ENCODE measurements at regions not wholly inside any gene's neighbourhood (a gene's known extent, or its start where the extent isn't known, plus 50 kb on each side); places are given as distances from the start of the nearest gene placed in this dataset.

DNA sequence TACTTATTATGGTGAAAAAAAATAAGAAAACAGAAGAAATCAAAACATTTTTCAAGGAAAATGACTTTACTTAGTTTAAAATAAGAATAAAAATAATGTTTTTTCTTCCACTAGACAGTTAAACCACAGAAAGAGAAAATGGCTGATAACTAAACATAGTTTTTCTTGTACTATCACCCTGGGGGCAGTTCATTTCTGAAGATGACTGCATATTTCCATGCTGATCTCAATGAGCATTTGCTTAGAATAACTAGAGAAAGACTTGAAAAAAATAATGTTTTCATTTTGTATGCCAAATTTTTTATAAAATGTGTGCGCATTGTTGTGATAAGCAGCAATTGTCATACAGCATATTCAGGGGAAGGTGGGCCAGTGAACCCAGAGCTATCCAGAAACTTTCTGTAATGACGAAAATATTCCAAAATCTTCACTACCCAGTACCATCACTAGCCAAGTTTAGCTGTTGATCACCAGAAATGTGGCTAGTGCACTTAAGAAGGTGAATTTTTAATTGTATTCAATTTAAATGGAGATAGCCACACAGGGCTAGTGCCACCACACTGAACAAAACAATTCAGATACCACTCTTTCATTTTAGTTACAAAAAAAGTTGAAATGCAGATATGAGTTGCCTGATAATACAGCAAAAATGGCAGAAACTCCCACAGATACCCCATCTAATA lies 513.4 kb upstream of the NETO1 start:
- no peaks in the 10 kb centered on the region for H3K27me3 ChIP-seq
- WGBS, 3 donors = 20 to 49% (median 27%) methylated on average over 2 of the region's 2 CpGs
- TF ChIP-seq EP300 (IDR thresholded peaks at IDR 0.05) = no peak
- TF ChIP-seq POLR2A (IDR thresholded peaks at IDR 0.05) = no peak
- TF ChIP-seq, protein P1, sequence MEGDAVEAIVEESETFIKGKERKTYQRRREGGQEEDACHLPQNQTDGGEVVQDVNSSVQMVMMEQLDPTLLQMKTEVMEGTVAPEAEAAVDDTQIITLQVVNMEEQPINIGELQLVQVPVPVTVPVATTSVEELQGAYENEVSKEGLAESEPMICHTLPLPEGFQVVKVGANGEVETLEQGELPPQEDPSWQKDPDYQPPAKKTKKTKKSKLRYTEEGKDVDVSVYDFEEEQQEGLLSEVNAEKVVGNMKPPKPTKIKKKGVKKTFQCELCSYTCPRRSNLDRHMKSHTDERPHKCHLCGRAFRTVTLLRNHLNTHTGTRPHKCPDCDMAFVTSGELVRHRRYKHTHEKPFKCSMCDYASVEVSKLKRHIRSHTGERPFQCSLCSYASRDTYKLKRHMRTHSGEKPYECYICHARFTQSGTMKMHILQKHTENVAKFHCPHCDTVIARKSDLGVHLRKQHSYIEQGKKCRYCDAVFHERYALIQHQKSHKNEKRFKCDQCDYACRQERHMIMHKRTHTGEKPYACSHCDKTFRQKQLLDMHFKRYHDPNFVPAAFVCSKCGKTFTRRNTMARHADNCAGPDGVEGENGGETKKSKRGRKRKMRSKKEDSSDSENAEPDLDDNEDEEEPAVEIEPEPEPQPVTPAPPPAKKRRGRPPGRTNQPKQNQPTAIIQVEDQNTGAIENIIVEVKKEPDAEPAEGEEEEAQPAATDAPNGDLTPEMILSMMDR (IDR thresholded peaks at IDR 0.05) = no peak
- H3K9me3 ChIP-seq = no peaks in the 10 kb centered on the region
- H3K27ac ChIP-seq = no peak overlapping the region
- no peak for DNase-seq
- intact Hi-C loops (cut with DNase I) = no loop called here
- no peaks in the 10 kb centered on the region for H3K4me1 ChIP-seq (ENCODE audit: insufficient read depth)
- no peaks in the 10 kb centered on the region for H3K36me3 ChIP-seq
- H3K4me3 ChIP-seq = no peak overlapping the region

DNA sequence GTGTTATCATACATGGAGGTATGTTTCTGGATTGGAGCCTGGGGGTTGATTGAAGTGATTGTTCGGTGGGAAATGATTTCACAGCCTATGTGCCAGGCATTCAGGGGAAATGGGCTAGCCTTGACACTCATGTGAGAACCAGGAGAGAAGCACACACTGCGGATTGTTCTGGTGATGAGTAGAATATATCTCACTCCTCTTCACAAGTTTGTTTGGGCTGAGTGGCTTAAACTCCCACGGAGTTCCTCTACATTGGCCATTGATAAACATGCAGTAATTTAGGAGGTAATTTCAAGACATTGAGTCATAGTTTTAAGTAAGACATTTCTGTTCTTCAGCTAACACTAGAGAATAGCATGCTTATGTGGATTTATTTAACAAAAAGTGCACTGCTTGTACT lies 498.9 kb upstream of the NETO1 start:
- Histone ChIP-seq H3K4me1 (ENCODE audit: insufficient read depth) (no peaks in the 10 kb centered on the region), H3K27ac (no peak overlapping the region), H3K9me3 (no peaks in the 10 kb centered on the region), H3K36me3 (no peaks in the 10 kb centered on the region), H3K27me3 (no peaks in the 10 kb centered on the region), H3K4me3 (no peak overlapping the region)
- TF ChIP-seq POLR2A (IDR thresholded peaks at IDR 0.05) = no peak
- TF ChIP-seq, protein P1 (IDR thresholded peaks at IDR 0.05) = no peak
- TF ChIP-seq EP300 (IDR thresholded peaks at IDR 0.05) = no peak
- intact Hi-C loops (cut with DNase I) = no loop called here
- DNase-seq = no peak
- WGBS, 3 donors = 58 to 77% (median 66%) methylated on average over 3 of the region's 3 CpGs

DNA sequence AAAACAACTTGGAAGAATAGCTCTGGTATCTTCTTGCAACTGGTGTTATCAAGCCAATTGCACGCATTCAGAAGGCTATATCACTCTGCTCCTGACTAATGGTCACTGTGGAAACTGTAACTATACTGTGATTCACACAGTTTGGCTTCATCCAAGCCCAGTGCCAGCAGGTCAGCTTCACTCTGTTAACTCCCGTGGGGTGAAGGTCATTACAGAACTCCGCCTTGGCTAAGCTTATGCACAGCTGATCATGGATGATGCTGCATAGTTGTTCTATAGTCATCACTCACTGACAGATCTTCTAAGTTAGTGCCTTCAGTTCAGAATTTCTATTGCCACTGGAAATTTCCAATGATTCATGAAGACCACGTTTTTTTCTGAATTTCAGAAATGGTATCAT lies 497.2 kb upstream of the NETO1 start:
- DNase-seq = no peak
- Histone ChIP-seq H3K27me3 (no peaks in the 10 kb centered on the region), H3K9me3 (no peaks in the 10 kb centered on the region), H3K4me1 (ENCODE audit: insufficient read depth) (no peaks in the 10 kb centered on the region), H3K27ac (no peak overlapping the region), H3K4me3 (no peak overlapping the region), H3K36me3 (no peaks in the 10 kb centered on the region)
- intact Hi-C loops (cut with DNase I) = no loop called here
- WGBS, 3 donors = 25 to 42% (median 27%) methylated on average over 4 of the region's 4 CpGs
- TF ChIP-seq, protein P1 (IDR thresholded peaks at IDR 0.05) = no peak
- TF ChIP-seq EP300 (IDR thresholded peaks at IDR 0.05) = no peak
- no peak for TF ChIP-seq POLR2A (IDR thresholded peaks at IDR 0.05)

DNA sequence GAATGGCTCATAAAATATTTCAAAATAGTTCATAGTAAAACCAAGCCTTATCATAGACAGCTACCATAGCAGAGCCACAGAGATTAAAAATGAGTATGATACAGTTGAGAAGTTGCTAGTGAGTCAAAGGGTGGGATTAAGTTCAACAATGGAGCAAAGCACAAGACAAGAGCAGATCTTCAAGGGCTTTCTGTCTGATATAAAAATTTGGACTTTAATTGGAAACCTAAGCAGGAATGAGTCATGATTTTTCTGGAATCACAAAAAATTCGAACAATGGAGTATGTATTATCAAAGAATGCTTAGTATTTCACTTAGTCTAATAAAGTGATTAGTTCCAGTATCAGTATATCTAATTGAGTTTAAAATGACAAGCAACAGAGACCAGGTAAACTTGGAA lies 487.3 kb upstream of the NETO1 start:
- H3K4me3 ChIP-seq = no peak overlapping the region
- TF ChIP-seq POLR2A (IDR thresholded peaks at IDR 0.05) = no peak
- TF ChIP-seq EP300 (IDR thresholded peaks at IDR 0.05) = no peak
- TF ChIP-seq, protein P1 (IDR thresholded peaks at IDR 0.05) = no peak
- no peaks in the 10 kb centered on the region for H3K9me3 ChIP-seq
- DNase-seq = no peak
- intact Hi-C loops (cut with DNase I) = no loop called here
- no peaks in the 10 kb centered on the region for H3K27me3 ChIP-seq
- H3K27ac ChIP-seq = no peak overlapping the region
- H3K4me1 ChIP-seq (ENCODE audit: insufficient read depth) = no peaks in the 10 kb centered on the region
- H3K36me3 ChIP-seq = no peaks in the 10 kb centered on the region
- WGBS, 3 donors = 59 to 75% (median 70%) methylated on average over 1 of the region's 1 CpG
